C4-2B (cell line): ENCODE measurements at regions not wholly inside any gene's neighbourhood (a gene's known extent, or its start where the extent isn't known, plus 50 kb on each side); places are given as distances from the start of the nearest gene placed in this dataset.

ENCODE experiments used
- H3K27ac ChIP-seq: fragments of 450-650 bp; 2 replicates; pipeline ENCODE4 v1.5.1; 2017
- CTCF ChIP-seq: fragments of 450-650 bp; conservative IDR thresholded peaks from 2 replicates; pipeline ENCODE4 v1.5.1; 2017; ENCODE audit warnings: mild to moderate bottlenecking
- ZFX ChIP-seq: fragments of 450-650 bp; IDR thresholded peaks from 2 replicates; pipeline ENCODE4 v1.6.1; 2017

- no peak overlapping the region for H3K27ac ChIP-seq
- TF ChIP-seq CTCF (no peak), ZFX (no peak)
Measured at GRCh38 chr2:176533505-176534193, 264.4 kb downstream of the MTX2 start.

- no peak overlapping the region for H3K27ac ChIP-seq
Measured at GRCh38 chr2:176534798-176535466, 265.7 kb downstream of the MTX2 start.

GRCh38 chr2:176535467-176536113 lies 266.3 kb downstream of the MTX2 start:
- H3K27ac ChIP-seq, result no peak overlapping the region
- TF ChIP-seq ZFX (no peak), CTCF (no peak)

More at GRCh38 chr2:176534798-176535466, 265.7 kb downstream of the MTX2 start:
- TF ChIP-seq CTCF (no peak), ZFX (no peak)

GRCh38 chr2:176536439-176537133 lies 267.3 kb downstream of the MTX2 start:
- TF ChIP-seq CTCF (no peak), ZFX (no peak)
- no peak overlapping the region for H3K27ac ChIP-seq

- TF ChIP-seq ZFX (no peak), CTCF (no peak)
- H3K27ac ChIP-seq, result no peak overlapping the region
Measured at GRCh38 chr2:176537932-176538331, 268.7 kb downstream of the MTX2 start.

- H3K27ac ChIP-seq, result no peak overlapping the region
- no peak for TF ChIP-seq ZFX
- no peak for TF ChIP-seq CTCF
Measured at GRCh38 chr2:176540995-176541394, 271.8 kb downstream of the MTX2 start.
